GM13977 (cell line): ENCODE measurements at regions not wholly inside any gene's neighbourhood (a gene's known extent, or its start where the extent isn't known, plus 50 kb on each side); places are given as distances from the start of the nearest gene placed in this dataset.

Source experiments
- DNase-seq: peaks from one replicate; pipeline ENCODE4 v3.0.0; 2012; ENCODE audit warnings: low spot score
- in situ Hi-C: fragments of 300-500 bp; cut with MboI; formaldehyde crosslinking; loops from one replicate; pipeline ENCODE4 v1.12.0; 2022; ENCODE audit warnings: low sequenced_read_pairs, low pct_unique_long_range_greater_than_20kb, mixed read lengths, inconsistent platforms; ENCODE audit not compliant: unreplicated experiment
- TF ChIP-seq, protein P1 (sequence below): IDR thresholded peaks from 2 replicates; pipeline ENCODE4 v1.5.1; 2012; ENCODE audit warnings: mild to moderate bottlenecking, control low read depth; ENCODE audit not compliant: insufficient read depth; ENCODE audit errors: extremely low read depth, missing control alignments

DNA sequence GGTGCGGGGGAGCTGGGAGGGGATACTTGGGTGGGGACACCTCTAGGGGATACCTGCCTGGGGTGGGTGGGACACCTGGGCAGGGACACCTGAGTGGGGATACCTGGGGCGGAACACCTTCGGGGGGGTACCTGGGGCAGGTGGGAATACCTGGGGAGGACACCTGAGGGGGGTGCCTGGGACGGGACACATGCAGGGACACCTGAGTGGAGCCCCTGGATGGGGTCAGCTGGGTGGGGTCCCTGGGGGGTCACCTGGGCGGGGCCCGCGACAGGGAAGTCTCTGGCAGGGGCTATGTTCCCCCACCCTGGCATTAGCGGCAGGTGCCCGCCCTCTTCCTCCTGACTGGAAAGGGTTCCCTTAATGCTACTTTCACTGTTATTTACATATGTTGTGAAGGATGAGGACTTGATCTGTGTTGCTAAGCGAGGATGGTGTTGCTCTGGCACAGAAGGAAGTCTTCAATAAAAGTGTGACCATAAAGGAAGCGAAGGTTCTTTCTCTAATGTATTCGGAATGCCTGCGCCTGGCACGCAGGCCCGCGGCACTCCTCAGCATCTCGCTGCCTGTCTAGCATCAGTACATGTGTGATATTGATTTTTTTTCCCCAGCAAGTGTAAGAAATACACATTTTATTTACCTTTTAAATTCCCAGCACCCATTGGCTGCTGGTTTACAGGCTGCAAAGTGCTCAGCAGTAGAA lies 801.7 kb downstream of the BRD1 start:
- no peak for DNase-seq
- in situ Hi-C loops: no loop called here
- TF ChIP-seq, protein P1, sequence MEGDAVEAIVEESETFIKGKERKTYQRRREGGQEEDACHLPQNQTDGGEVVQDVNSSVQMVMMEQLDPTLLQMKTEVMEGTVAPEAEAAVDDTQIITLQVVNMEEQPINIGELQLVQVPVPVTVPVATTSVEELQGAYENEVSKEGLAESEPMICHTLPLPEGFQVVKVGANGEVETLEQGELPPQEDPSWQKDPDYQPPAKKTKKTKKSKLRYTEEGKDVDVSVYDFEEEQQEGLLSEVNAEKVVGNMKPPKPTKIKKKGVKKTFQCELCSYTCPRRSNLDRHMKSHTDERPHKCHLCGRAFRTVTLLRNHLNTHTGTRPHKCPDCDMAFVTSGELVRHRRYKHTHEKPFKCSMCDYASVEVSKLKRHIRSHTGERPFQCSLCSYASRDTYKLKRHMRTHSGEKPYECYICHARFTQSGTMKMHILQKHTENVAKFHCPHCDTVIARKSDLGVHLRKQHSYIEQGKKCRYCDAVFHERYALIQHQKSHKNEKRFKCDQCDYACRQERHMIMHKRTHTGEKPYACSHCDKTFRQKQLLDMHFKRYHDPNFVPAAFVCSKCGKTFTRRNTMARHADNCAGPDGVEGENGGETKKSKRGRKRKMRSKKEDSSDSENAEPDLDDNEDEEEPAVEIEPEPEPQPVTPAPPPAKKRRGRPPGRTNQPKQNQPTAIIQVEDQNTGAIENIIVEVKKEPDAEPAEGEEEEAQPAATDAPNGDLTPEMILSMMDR: no peak

DNA sequence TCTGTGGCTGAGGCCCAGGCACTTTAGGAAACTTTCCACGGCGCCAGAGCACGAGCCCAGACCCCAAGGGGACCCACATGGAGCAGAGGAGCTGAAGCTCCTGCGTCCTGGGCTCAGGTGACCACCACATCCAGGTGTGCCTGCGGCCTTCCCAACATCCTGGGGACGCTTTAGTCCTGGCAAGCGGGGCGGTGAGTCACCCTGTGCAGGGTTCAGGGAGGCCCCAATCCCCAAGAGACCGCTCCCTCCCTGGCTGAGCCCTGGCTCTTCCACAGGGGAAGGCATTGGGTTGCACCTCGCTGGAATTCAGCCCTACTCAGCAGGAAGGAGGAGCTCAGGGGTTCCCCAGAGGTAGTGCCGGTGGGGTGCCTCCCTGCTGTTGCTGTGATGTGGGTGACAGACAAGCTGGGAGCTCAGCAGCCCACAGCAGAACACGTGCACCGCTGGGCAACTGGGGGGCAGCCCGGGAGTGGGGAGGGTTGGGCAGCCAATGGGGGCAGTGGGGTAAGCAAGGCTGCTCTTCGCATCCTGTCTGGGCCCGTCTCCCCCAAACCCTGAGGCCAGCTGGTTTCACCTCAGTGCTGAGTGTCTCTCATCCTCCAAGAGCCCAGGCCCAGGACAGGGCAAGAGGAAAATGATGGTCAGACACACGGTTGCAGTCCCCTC lies 802.8 kb downstream of the BRD1 start:
- in situ Hi-C loops: no loop called here
- TF ChIP-seq, protein P1: no peak
- DNase-seq: no peak

DNA sequence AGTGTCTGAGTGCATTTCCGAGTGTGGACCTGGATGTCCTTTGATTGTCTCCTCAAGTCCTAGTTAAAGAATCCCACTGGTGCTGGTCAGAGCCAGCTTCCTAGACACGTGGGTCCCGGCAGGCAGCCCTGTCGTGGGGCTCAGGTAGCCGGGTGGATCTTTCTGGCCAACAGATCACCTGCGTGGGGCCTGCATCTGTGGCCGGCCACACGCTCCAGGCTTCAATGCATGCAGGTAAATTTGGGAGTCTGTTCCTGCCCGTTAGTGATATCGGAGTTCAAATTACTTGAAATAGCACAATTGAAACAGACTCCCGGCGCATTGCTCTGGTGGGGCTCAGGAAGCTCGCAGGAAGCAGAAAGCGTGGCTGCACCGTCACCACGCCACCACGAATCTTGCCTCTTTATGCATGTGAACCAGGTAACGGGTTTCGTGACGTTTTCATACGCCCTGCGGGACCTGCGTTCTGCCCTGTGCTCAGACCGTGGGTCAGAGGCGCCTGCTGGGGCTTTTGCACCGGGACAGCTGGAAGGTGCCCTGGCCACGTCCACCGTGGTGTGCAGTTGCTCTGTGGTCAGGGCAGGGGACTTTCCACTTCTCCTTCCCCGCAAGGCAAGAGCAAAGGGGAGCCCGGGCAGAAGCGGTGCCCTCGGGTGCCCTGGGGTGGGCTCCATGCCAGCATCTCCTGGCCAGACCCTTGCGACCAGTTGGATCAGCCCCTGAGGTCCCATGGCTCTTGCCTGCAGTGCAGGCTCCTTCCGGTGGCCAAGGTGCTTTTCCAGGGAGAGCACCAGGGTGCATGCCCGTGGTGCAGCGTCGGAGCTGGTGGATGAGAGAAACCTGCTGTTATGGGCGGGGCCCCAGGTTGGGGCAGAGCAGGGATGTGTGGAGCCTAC lies 803.5 kb downstream of the BRD1 start:
- in situ Hi-C loops: no loop called here
- no peak for DNase-seq
- TF ChIP-seq, protein P1: no peak

DNA sequence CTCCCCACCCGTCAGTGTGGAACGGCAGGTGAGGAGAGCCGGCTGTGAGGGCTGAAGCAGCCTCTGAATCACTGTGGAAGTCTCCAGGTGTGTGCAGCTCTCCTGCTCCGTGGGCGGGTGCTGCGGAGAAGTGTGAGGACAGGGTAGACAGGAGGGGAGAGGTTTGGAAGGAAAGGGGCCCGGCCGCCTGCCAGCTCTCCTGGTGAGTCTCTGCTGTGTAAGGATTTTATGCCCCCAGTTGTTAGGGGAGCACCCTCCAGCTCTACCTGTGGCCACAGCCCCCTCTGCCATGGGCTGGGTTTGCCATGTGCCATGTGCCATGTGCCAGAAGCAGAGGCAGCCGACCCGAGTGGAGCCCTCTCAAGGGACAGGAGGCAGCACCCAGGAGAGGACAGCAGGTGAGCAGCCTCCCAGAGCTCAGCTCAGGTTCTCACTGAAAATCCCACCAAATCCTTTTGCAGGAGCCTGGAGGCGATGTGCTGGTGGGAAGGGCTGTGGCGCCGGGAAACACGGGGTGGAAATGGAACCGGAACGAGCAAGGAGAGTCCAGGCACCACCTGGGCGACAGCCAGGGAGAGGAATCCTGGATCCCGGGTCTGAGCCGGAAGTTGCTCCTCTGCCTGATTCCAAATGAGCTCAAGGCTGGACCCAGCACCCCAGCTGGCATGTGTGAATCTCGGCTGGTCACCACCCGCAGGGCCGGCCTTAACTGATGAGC lies 804.4 kb downstream of the BRD1 start:
- TF ChIP-seq, protein P1: no peak
- DNase-seq: no peak
- in situ Hi-C loops: no loop called here

DNA sequence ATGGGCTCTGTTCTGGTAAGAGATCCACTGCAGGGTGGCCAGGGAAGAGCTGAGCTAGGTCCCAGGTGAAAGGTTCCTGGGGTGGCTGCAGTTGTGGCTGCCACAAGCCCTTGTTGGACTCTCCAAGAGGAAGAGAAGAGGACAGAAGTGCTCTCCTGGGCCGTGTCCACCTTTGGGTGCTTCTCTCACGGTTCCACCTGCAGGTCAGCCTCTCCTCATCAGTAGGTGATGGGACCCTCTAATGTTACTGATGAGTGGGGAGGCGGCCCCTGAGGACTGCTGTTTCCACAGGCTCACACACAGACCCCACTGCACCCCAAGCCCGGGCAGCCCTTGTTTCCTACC lies 804.9 kb downstream of the BRD1 start:
- TF ChIP-seq, protein P1: no peak
- DNase-seq: no peak
- in situ Hi-C loops: no loop called here
